Stomach (tissue), 4 donors: ENCODE measurements at regions not wholly inside any gene's neighbourhood (a gene's known extent, or its start where the extent isn't known, plus 50 kb on each side); places are given as distances from the start of the nearest gene placed in this dataset.

Source experiments
- CTCF ChIP-seq, 7 experiments: fragments of 450-650 bp in 4 of 7; fragments of 200-600 bp in 3 of 7; sonication (generic) in 3 of 7; IDR thresholded peaks; one replicate each; pipeline ENCODE4 v1.5.1; 2016 to 2019; ENCODE audit warnings: antibody characterized with exemption in 7 of 7, control low read depth in 2 of 7, mild to moderate bottlenecking in 1 of 7
- POLR2A ChIP-seq, 4 donors: fragments of 450-650 bp; IDR thresholded peaks; one replicate each; pipeline ENCODE4 v1.6.1; 2016; ENCODE audit warnings: antibody characterized with exemption in 4 of 4, control low read depth in 2 of 4, mild to moderate bottlenecking in 1 of 4, moderate library complexity in 1 of 4

- no peak for TF ChIP-seq POLR2A (IDR thresholded peaks at IDR 0.05)
- no peak for TF ChIP-seq CTCF (IDR thresholded peaks at IDR 0.05)
Observed at GRCh38 chr10:10045765-10046028, 972.0 kb upstream of the CELF2 start.
